ENCODE measurements at regions not wholly inside any gene's neighbourhood (a gene's known extent, or its start where the extent isn't known, plus 50 kb on each side); places are given as distances from the start of the nearest gene placed in this dataset.
"Not testable (repeated sequence)": the region's sequence is repeated elsewhere in the genome, so short reads cannot be mapped to it uniquely, and the experiment has no call there.

DNA sequence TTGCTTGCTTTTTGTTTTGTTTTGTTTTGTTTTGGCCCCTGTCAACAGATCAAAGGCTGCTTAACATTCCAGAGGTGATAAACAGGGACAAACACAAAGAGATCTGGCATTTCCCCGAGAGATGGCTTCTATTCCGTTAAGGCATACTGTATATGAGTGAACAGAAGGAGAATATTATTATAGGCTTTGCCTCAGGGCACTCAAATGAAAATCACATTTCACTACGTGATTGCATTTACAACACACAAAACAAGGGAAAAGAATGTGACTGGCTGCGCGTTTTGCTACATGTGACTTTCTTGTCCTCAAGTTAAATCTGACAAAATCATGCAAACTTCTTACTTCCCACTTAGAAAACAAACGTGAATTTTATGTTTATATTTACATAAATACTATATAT, 1037.9 kb upstream of the DDX18 start:
- no peak for DNase-seq

- DNase-seq = no peak
Measured at GRCh38 chr2:116787848-116788247, 1026.6 kb upstream of the DDX18 start.

- no peak for DNase-seq
Measured at GRCh38 chr2:116802671-116803070, 1011.8 kb upstream of the DDX18 start.

DNA sequence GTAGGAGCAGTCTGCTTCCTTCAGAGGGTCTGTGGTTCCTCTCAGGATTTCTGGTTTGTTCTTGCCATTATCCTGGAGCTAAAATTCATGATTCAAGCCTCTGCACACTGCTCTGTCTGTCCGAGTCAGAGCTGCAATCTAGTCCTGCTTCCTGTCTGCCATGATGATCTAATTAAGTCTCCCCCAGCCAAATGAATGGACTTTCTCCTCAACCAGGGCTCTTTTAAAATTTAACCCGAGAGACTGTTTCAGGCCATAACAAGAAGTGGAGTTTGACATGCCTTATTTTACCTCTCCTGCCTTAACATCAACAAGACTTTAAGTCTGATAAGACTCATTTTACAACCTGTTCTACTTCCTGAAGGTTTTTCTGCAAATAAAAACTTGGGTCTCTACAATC, 1009.6 kb upstream of the DDX18 start:
- DNase-seq = no peak

DNA sequence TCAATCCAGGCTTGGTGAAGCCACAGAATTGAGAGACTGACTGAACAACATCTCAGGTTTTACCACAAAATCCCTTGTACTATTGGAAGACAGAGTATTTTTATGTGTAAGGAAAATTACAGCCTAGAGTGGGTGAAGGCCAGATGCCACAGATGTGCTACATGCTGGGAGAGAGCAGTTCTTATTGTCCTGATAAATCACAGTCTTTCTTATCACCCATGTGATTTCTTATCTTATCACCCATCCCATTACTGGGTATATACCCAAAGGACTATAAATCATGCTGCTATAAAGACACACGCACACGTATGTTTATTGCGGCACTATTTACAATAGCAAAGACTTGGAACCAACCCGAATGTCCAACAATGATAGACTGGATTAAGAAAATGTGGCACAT, 1008.0 kb upstream of the DDX18 start:
- DNase-seq = not testable (repeated sequence)

- no peak for DNase-seq
Measured at GRCh38 chr2:116809109-116809508, 1005.4 kb upstream of the DDX18 start.

- no peak for DNase-seq
Measured at GRCh38 chr2:116810071-116810470, 1004.4 kb upstream of the DDX18 start.

- DNase-seq = no peak
Measured at GRCh38 chr2:116810645-116811044, 1003.8 kb upstream of the DDX18 start.

DNA sequence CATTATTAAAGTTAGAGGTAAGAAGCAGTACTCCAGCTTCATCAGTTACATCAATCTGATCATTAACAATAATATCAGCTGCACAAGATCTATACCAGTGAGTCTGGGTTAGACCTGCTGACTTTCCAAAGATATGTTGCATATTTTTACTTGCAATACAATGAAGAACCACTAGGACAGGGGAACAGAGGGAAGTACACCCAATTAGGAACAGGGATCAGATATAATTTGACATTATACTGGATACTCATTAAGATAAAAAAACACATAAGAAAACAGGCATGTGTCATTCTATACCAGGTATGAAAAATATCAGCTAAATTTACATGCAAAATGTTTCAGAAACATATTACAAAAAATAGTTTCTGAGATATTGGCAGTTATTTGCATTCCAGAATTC, 995.1 kb upstream of the DDX18 start:
- DNase-seq = no peak

GRCh38 chr2:116820986-116821385, 993.5 kb upstream of the DDX18 start:
- no peak for DNase-seq

GRCh38 chr2:116829543-116829942, 984.9 kb upstream of the DDX18 start:
- not testable (repeated sequence) for DNase-seq

- no peak for DNase-seq
Measured at GRCh38 chr2:116832148-116832547, 982.3 kb upstream of the DDX18 start.

GRCh38 chr2:116833052-116833451, 981.4 kb upstream of the DDX18 start:
- no peak for DNase-seq

GRCh38 chr2:116842164-116842563, 972.3 kb upstream of the DDX18 start:
- no peak for DNase-seq

- no peak for DNase-seq
Measured at GRCh38 chr2:116859708-116860107, 954.8 kb upstream of the DDX18 start.

DNA sequence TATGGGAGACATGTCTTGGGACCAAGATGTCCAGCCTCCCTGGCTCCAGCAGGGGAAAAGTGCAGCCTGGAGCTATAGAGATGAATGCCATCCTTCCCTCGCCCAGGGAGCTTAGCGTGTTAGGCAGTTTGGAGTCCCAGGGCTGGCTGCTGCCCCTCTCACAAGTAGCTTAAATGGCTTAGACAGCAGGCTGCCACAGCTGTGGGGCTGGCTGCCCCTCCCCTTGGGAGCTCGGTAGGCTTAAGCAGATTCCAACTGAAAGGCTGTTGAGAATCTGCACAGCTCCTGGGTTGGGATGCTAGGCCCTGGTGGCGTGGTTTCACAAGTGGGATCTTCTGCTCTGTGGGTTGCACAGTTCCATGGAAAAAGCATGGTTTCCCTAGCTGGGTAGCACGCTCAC, 940.5 kb upstream of the DDX18 start:
- no peak for DNase-seq

- DNase-seq = no peak
Measured at GRCh38 chr2:116877274-116877673, 937.2 kb upstream of the DDX18 start.

- no peak for DNase-seq
Measured at GRCh38 chr2:116877944-116878343, 936.5 kb upstream of the DDX18 start.

DNA sequence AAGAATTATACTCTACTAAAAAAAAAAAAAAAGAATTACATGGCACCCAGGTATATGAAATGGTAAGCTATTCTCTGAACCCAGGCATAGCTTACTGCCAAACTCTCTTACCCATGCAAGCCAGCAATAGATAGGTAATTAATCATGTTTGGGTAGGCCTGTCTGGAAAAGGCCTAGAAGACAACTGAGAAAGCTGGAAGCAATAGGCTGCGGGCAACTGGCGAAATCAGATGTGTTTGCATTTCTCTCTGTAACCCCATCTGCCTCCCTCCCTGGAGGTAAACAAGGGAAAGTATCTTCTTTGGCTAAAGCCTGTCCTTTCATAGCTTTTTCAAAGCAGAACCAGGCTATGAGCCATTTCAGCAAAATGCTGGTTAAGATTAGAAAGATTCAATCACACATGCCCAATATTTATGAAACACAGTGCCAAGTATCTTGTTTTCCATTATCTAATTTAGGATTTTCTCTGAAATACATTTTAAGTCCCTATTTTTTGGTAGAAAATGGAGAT, 934.8 kb upstream of the DDX18 start:
- no peak for DNase-seq

GRCh38 chr2:116891191-116891590, 923.3 kb upstream of the DDX18 start:
- DNase-seq = no peak

GRCh38 chr2:116911540-116911939, 903.0 kb upstream of the DDX18 start:
- no peak for DNase-seq

DNA sequence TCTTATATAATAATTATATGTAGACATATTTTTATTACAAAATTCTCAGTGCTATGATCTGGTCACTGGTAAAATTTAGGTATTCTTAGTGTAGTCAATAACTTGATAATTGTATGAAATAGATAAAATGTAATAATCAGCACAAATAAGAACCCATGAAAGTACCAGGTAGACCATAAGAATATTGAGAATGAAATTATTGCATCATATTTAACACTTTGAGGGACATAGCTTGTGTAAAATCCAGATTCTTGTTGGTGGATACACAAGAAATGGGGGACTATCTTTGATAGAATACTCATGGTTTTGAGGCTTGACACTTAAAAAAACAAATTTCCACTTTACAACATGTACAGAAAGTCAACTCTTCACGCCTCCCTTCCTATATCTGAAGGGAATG, 898.8 kb upstream of the DDX18 start:
- DNase-seq = no peak

DNA sequence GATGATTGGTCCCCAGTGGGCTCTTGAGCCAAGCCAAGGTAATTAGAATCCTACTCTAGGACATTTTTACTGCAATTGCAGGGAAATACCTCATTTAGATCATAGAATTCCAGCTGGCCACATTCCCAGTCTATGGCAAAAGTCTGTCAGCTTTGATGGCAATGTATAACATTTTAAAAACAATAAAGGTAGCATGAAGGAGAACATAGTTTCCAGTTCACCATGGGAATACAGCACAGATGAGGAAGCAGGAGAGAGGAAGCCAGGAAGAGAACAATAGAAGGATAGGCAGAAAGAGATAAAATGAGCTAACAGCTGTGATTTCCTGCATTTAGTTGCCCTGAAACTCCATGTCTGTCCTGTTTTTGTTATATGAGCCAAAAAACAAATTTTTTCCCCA, 897.3 kb upstream of the DDX18 start:
- DNase-seq = no peak

DNA sequence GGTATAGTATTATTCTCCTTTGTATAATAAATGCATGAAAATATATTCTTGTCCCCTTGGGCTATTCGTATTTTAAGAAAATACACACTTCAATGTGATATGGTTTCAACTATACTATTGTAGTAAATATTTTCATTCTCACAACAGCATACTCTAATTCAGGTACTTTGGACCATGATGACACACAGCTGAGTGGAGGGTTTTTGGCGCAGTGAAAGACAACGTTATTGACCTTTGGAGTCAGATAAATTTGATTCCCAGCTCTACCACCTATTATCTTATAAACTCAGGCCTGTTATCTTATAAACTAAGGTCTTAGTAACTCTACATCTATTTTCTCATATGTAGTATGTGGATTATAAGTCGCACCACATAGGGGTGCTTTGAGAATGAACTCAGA, 895.9 kb upstream of the DDX18 start:
- no peak for DNase-seq

DNA sequence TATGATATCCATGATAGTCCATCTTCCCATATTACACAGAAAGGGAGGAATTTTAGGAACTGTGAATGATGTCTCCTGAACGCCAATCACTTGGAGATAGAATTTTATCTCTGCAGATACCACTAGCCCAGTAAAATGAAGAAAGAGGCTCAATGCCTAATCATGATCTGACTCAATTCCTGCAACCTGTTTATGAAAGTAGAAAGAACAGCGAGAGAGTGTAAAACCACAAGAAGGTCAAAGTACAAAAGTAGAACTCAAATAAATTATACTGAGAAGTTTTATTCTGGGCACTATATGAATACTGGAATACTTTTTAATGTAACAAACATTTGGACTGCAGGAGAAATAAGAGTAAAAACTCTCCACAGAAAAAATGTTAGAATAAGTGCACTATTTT, 892.1 kb upstream of the DDX18 start:
- DNase-seq = no peak

- DNase-seq = no peak
Measured at GRCh38 chr2:116924509-116924908, 890.0 kb upstream of the DDX18 start.
